GM12872 (cell line): ENCODE measurements at regions not wholly inside any gene's neighbourhood (a gene's known extent, or its start where the extent isn't known, plus 50 kb on each side); places are given as distances from the start of the nearest gene placed in this dataset.
A peak's percentile ranks its signal among the peaks of the same experiment; 100 is the strongest.

Source experiments
- CTCF ChIP-seq: IDR thresholded peaks from 3 replicates; pipeline ENCODE4 v1.5.1; 2011; ENCODE audit warnings: low read depth, mild to moderate bottlenecking, low read length, moderate library complexity; ENCODE audit not compliant: insufficient read depth

GRCh38 chr1:34690269-34690668 is 64.6 kb upstream of the GJB5 start:
- TF ChIP-seq CTCF, result no peak

- TF ChIP-seq CTCF, result no peak
Measured at GRCh38 chr1:34693081-34693480, 61.8 kb upstream of the GJB5 start.

GRCh38 chr1:34694383-34694782 is 60.5 kb upstream of the GJB5 start:
- no peak for TF ChIP-seq CTCF

GRCh38 chr1:34695580-34695979 is 59.3 kb upstream of the GJB5 start:
- no peak for TF ChIP-seq CTCF

DNA sequence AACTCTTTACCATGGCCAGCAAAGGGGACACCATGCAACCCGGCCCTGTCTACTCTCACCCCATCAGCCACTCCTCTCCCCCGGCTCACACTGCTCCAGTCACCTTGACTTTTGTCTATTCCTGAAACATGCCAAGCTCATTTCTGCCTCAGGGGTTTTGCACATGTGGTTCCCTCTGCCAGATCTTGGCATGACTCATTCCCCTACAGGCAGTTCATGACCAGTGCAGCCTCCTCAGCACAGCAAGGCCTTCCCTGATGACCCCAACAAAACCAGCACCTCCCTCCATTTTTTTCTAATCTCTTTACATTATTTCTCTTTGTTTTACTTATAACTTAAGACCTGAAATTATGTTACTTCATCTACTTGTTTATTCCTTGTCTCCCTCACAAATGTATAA is 58.6 kb upstream of the GJB5 start:
- TF ChIP-seq CTCF, result peak; percentile 27; the same call in 1 of the 3 replicates

DNA sequence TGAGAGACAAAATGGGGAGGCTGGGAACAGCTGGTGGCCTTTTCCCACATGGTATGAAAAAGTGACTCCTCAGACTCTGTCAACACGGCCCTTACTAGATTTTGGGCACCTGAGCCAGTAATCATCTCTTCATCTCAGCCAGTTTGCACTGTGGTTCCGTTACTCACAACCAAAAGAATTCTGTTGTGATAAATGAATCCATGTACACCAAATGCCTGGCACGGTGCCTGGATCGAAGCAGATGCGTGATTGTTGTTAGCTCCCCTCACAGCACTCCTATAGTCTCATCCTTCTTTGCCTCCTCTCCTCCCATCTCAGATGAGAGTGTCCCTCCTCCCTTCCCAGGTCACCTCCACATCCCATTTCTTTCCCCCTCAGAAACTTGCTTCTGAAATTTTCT is 57.9 kb upstream of the GJB5 start:
- no peak for TF ChIP-seq CTCF

DNA sequence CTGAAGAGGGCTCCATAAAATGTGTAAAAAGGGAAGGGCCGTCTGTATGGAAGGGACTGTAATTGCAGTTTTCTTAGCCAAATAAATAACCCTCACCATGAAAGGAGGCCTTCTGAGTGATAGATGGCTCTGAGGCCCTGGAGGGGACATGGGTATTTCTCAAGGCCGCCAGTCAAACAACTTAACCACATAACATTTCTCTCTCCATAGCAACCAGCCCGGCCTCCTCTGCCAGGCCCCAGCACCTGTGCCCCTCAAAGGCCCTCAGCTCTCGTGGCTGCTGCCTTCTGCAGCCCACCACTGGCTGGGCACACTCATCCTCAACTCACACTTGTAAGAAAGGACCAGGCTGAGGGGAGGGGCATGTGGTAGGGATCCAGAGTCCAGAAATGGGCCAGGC is 57.0 kb upstream of the GJB5 start:
- no peak for TF ChIP-seq CTCF

DNA sequence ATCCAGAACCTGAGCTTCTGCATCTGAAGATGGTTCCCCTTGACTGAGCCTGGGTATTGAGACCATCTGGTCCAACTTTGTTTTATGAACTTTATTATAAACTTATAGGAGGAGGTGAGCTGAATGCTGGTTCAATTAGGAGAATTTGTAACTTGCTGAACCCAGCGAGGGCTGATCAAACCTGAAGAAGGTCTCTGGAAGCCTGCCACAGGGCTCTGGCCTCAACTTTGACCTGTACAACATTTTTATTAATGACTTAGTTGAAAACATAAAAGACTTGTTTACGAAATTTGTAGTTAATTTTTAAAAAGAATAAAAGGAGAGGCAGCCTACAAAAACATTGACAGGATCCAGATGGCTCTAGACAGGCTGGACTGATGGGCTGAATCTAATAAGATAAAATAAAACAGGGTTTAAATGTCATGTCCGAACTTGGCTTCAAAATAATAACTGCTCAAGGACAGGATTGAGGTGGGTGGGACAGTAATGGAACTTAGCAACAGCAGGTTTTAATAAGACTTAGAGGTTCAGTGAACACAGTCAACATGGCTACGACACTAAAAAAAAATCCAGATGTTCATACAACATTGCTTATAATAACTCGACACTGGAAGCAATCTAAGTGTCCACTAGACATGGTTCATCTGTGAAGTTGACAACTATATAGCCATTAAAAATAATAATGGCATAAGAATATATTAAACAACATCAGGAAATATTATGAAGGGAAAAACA is 53.4 kb upstream of the GJB5 start:
- no peak for TF ChIP-seq CTCF
